SK-N-SH (cell line): ENCODE measurements at regions not wholly inside any gene's neighbourhood (a gene's known extent, or its start where the extent isn't known, plus 50 kb on each side); places are given as distances from the start of the nearest gene placed in this dataset.

Source experiments
- CTCF ChIA-PET: fragments of 300-600, 350-600 bp; formaldehyde crosslinking; extraction: SDS; loops from one replicate; lab custom pipeline; 2021; lab: Yijun Ruan, JAX
- POLR2A ChIA-PET: fragments of 350-600 bp; sonication (Branson Sonifier 250); formaldehyde crosslinking; extraction: SDS; loops from one replicate; lab custom pipeline; 2020; ENCODE audit warnings: antibody characterized with exemption, inconsistent platforms; lab: Yijun Ruan, JAX
- DNase-seq: peaks from one replicate; pipeline ENCODE4 v3.0.0; 2012
- H2AFZ ChIP-seq: fragments of 200-600 bp; sonication (generic); 2 replicates; pipeline ENCODE4 v1.8.1; 2016; ENCODE audit warnings: antibody characterized with exemption, mild to moderate bottlenecking, low read depth
- H3F3A ChIP-seq: fragments of 200-600 bp; sonication (generic); replicated peaks from 2 replicates; pipeline ENCODE3; 2016; ENCODE audit warnings: antibody characterized with exemption, mild to moderate bottlenecking; ENCODE audit not compliant: insufficient read depth
- H3K27ac ChIP-seq, 2 experiments: fragments of 200-500 bp in 1 of 2; fragments of 200-600 bp in 1 of 2; sonication (Bioruptor generic) in 1 of 2; sonication (generic), shearing (Covaris generic) in 1 of 2; 2 replicates each; pipeline versions ENCODE4 v1.5.1 to v1.6.1; 2014 to 2016; ENCODE audit warnings: low read depth in 2 of 2, inconsistent platforms in 1 of 2, low read length in 1 of 2, mild to moderate bottlenecking in 1 of 2, mixed read lengths in 1 of 2
- H3K27me3 ChIP-seq: fragments of 200-600 bp; sonication (generic), shearing (Covaris generic); 2 replicates; pipeline ENCODE4 v1.6.1; 2016; ENCODE audit warnings: mixed run types; ENCODE audit not compliant: insufficient read depth
- H3K36me3 ChIP-seq, 2 experiments: fragments of 200-500 bp in 1 of 2; fragments of 200-600 bp in 1 of 2; sonication (Bioruptor generic) in 1 of 2; sonication (generic) in 1 of 2; replicated peaks in 1 of 2; 2 replicates each; pipeline versions ENCODE3 to v1.5.1; 2014 to 2016; ENCODE audit warnings: low read length in 1 of 2, mild to moderate bottlenecking in 1 of 2; ENCODE audit not compliant: insufficient read depth in 2 of 2, control insufficient read depth in 1 of 2
- H3K4me1 ChIP-seq, 2 experiments: fragments of 200-500 bp in 1 of 2; fragments of 200-600 bp in 1 of 2; sonication (Bioruptor generic) in 1 of 2; sonication (generic), shearing (Covaris generic) in 1 of 2; 2 replicates each; pipeline versions ENCODE4 v1.5.1 to v1.6.1; 2014 to 2016; ENCODE audit warnings: low read depth in 1 of 2, low read length in 1 of 2, mixed run types in 1 of 2; ENCODE audit not compliant: insufficient read depth in 2 of 2, control insufficient read depth in 1 of 2
- H3K4me2 ChIP-seq: fragments of 200-600 bp; sonication (generic), shearing (Covaris generic); 2 replicates; pipeline ENCODE4 v1.6.1; 2017; ENCODE audit warnings: mixed run types
- H3K4me3 ChIP-seq, 2 experiments: fragments of 200-500 bp in 1 of 2; fragments of 200-600 bp in 1 of 2; sonication (Bioruptor generic) in 1 of 2; sonication (generic), shearing (Covaris generic) in 1 of 2; 2 replicates each; pipeline versions ENCODE4 v1.5.1 to v1.8.1; 2014 to 2016; ENCODE audit warnings: low read depth in 2 of 2, inconsistent platforms in 1 of 2, low read length in 1 of 2, mild to moderate bottlenecking in 1 of 2, mixed read lengths in 1 of 2, moderate library complexity in 1 of 2
- H3K79me2 ChIP-seq: fragments of 200-600 bp; sonication (generic); 2 replicates; pipeline ENCODE4 v1.8.1; 2017; ENCODE audit warnings: mild to moderate bottlenecking; ENCODE audit not compliant: insufficient read depth
- H3K9ac ChIP-seq: fragments of 200-600 bp; sonication (generic); 2 replicates; pipeline ENCODE4 v1.6.1; 2017; ENCODE audit warnings: mixed run types
- H3K9me2 ChIP-seq: fragments of 200-600 bp; sonication (generic); 2 replicates; pipeline ENCODE4 v1.6.1; 2017; ENCODE audit warnings: mixed run types
- H3K9me3 ChIP-seq: fragments of 200-600 bp; sonication (generic); 2 replicates; pipeline ENCODE4 v1.6.1; 2017; ENCODE audit warnings: mixed run types, mild to moderate bottlenecking, moderate library complexity
- H4K20me1 ChIP-seq: fragments of 200-600 bp; sonication (generic); 2 replicates; pipeline ENCODE4 v1.6.1; 2017; ENCODE audit warnings: mild to moderate bottlenecking, mixed run types; ENCODE audit not compliant: insufficient read depth
- CHD2 ChIP-seq: fragments of 150-350 bp; IDR thresholded peaks from 2 replicates; pipeline ENCODE4 v1.6.1; 2018; ENCODE audit warnings: low read length; ENCODE audit not compliant: partially characterized antibody
- ELF1 ChIP-seq: IDR thresholded peaks from 2 replicates; pipeline ENCODE4 v1.4.0; 2012
- EP300 ChIP-seq, 2 experiments: IDR thresholded peaks; 2 replicates each; pipeline versions ENCODE4 v1.4.0 to v1.6.1; 2012; ENCODE audit warnings: borderline replicate concordance in 1 of 2, low read depth in 1 of 2, low read length in 1 of 2
- EZH2phosphoT487 ChIP-seq: fragments of 200-600 bp; sonication (generic); IDR thresholded peaks from 2 replicates; pipeline ENCODE4 v1.6.1; 2017; ENCODE audit warnings: low read depth, mixed run types, mild to moderate bottlenecking, antibody characterized with exemption, moderate library complexity, borderline replicate concordance
- FOSL2 ChIP-seq: IDR thresholded peaks from 2 replicates; pipeline ENCODE4 v1.4.0; 2012; ENCODE audit warnings: low read depth, mild to moderate bottlenecking, moderate library complexity, borderline replicate concordance
- GABPA ChIP-seq: IDR thresholded peaks from 2 replicates; pipeline ENCODE4 v1.4.0; 2012; ENCODE audit warnings: low read depth, mild to moderate bottlenecking
- GATA2 ChIP-seq: sonication (generic); formaldehyde crosslinking; IDR thresholded peaks from 2 replicates; pipeline ENCODE4 v1.5.0; 2020; ENCODE audit warnings: mild to moderate bottlenecking, missing genetic modification reagents
- IRF3 ChIP-seq: fragments of 150-350 bp; IDR thresholded peaks from 2 replicates; pipeline ENCODE4 v1.6.1; 2016; ENCODE audit warnings: mild to moderate bottlenecking, low read depth, low read length
- MEF2A ChIP-seq: IDR thresholded peaks from 2 replicates; pipeline ENCODE4 v1.4.0; 2012; ENCODE audit warnings: low read depth, borderline replicate concordance
- NRF1 ChIP-seq: IDR thresholded peaks from 2 replicates; pipeline ENCODE4 v1.6.1; 2012; ENCODE audit warnings: low read depth, mild to moderate bottlenecking, low read length
- PBX3 ChIP-seq: IDR thresholded peaks from 2 replicates; pipeline ENCODE4; 2012
- RAD21 ChIP-seq: IDR thresholded peaks from 2 replicates; pipeline ENCODE4 v1.6.1; 2012; ENCODE audit warnings: mild to moderate bottlenecking, low read length
- RCOR1 ChIP-seq: fragments of 150-350 bp; IDR thresholded peaks from 2 replicates; pipeline ENCODE4 v1.6.1; 2017; ENCODE audit warnings: antibody characterized with exemption, low read length
- REST ChIP-seq: IDR thresholded peaks from 2 replicates; pipeline ENCODE4 v1.6.1; 2012; ENCODE audit warnings: mild to moderate bottlenecking, low read depth, low read length, moderate library complexity
- RFX5 ChIP-seq: IDR thresholded peaks from 2 replicates; pipeline ENCODE4 v1.6.1; 2012; ENCODE audit warnings: mild to moderate bottlenecking, improper control_type of control experiment, low read length
- SIN3A ChIP-seq: IDR thresholded peaks from 2 replicates; pipeline ENCODE4 v1.6.1; 2012; ENCODE audit warnings: low read depth, mild to moderate bottlenecking, low read length, moderate library complexity, borderline replicate concordance
- SMC3 ChIP-seq: IDR thresholded peaks from 2 replicates; pipeline ENCODE4 v1.6.1; 2012; ENCODE audit warnings: low read depth, low read length, improper control_type of control experiment
- TCF12 ChIP-seq: IDR thresholded peaks from 2 replicates; pipeline ENCODE4 v1.4.0; 2012
- TEAD4 ChIP-seq: IDR thresholded peaks from 2 replicates; pipeline ENCODE4 v1.4.0; 2012; ENCODE audit warnings: mild to moderate bottlenecking, borderline replicate concordance; ENCODE audit not compliant: insufficient read depth
- USF2 ChIP-seq: fragments of 150-350 bp; IDR thresholded peaks from 2 replicates; pipeline ENCODE4 v1.6.1; 2017; ENCODE audit warnings: antibody characterized with exemption, low read length, low read depth, borderline replicate concordance
- YY1 ChIP-seq: IDR thresholded peaks from 2 replicates; pipeline ENCODE4 v1.4.0; 2012; ENCODE audit warnings: low read depth, mild to moderate bottlenecking
- WGBS: methylation state at CpG from one replicate; pipeline ENCODE4 v1.1.6; 2017; ENCODE audit warnings: low lambda C conversion rate; 5-methylcytosine and 5-hydroxymethylcytosine counted together

GRCh38 chr22:27185099-27185709 lies 527.8 kb downstream of the MIAT start:
- 82% methylated on average over 3 of the region's 3 CpGs for WGBS
- DNase-seq, result no peak
- Histone ChIP-seq H2AFZ (no peak overlapping the region), H3K9me3 (no peaks in the 10 kb centered on the region), H3K4me2 (no peak overlapping the region), H3K36me3 (no peaks in the 10 kb centered on the region), H3K4me1 (peaks cover 0 to 7% of the 10 kb centered on the region in 2 experiments; a peak in 1 of 4 replicates), H3K4me3 (no peak overlapping the region), H3K27me3 (no peaks in the 10 kb centered on the region; the same call in 1 of the 2 replicates), H3K79me2 (no peaks in the 10 kb centered on the region), H4K20me1 (no peaks in the 10 kb centered on the region), H3K9me2 (no peaks in the 10 kb centered on the region), H3K9ac (no peak overlapping the region), H3K27ac (peak overlapping the region in 1 of 2 experiments; percentile 39; a peak in 1 of 4 replicates)
- ChIA-PET CTCF (interaction anchor here (0.9 kb wide), 1 partner anchor 70 kb away, joined by 3 read pairs; no protein-coding TSS in a partner anchor), POLR2A (no interaction called here)
- TF ChIP-seq NRF1, result no peak
- TF ChIP-seq RCOR1, result no peak
- TF ChIP-seq RFX5, result no peak
- no peak for TF ChIP-seq TCF12
- no peak for TF ChIP-seq PBX3
- no peak for TF ChIP-seq RAD21
- no peak for TF ChIP-seq GABPA
- TF ChIP-seq EZH2phosphoT487, result no peak
- TF ChIP-seq GATA2 (CRISPR knock-in tag), result no peak
- TF ChIP-seq SMC3, result no peak
- no peak for TF ChIP-seq FOSL2
- TF ChIP-seq, all 33 proteins: peak for 0
- no peaks in the 10 kb centered on the region for H3F3A ChIP-seq

- no peaks in the 10 kb centered on the region for H3K9me2 ChIP-seq
- no peaks in the 10 kb centered on the region for H3K79me2 ChIP-seq
- no peak for TF ChIP-seq USF2
- TF ChIP-seq RFX5, result no peak
- no peak for TF ChIP-seq TCF12
- TF ChIP-seq MEF2A, result no peak
- no peak for TF ChIP-seq IRF3
- TF ChIP-seq YY1, result no peak
- no peak for TF ChIP-seq EP300 (IDR thresholded peaks at IDR 0.05; ENCODE audit: borderline replicate concordance in 1 of 2, low read depth in 1 of 2, low read length in 1 of 2)
- TF ChIP-seq CHD2, result no peak
- TF ChIP-seq ELF1, result no peak
- no peak for TF ChIP-seq EZH2phosphoT487
- TF ChIP-seq TEAD4, result no peak
- TF ChIP-seq RCOR1, result no peak
- no peak for TF ChIP-seq REST
- no peak for TF ChIP-seq SIN3A
Observed at GRCh38 chr22:27185760-27186302, 528.4 kb downstream of the MIAT start.

More at GRCh38 chr22:27185760-27186302, 528.4 kb downstream of the MIAT start:
- 73% methylated on average over 11 of the region's 12 CpGs for WGBS
- Histone ChIP-seq H3K27me3 (no peaks in the 10 kb centered on the region; the same call in 1 of the 2 replicates), H3K9ac (no peak overlapping the region), H3K27ac (peak overlapping the region in 1 of 2 experiments; percentile 39; a peak in 1 of 4 replicates), H4K20me1 (no peaks in the 10 kb centered on the region), H2AFZ (no peak overlapping the region), H3K4me1 (peaks cover 0 to 7% of the 10 kb centered on the region in 2 experiments; a peak in 1 of 4 replicates), H3F3A (no peaks in the 10 kb centered on the region), H3K36me3 (no peaks in the 10 kb centered on the region), H3K9me3 (no peaks in the 10 kb centered on the region), H3K4me2 (no peak overlapping the region), H3K4me3 (no peak overlapping the region)
- ChIA-PET CTCF (no interaction called here), POLR2A (no interaction called here)
- DNase-seq, result peak; percentile 42
